ENCODE measurements at regions not wholly inside any gene's neighbourhood (a gene's known extent, or its start where the extent isn't known, plus 50 kb on each side); places are given as distances from the start of the nearest gene placed in this dataset.
A peak's percentile ranks its signal among the peaks of the same experiment; 100 is the strongest.

DNA sequence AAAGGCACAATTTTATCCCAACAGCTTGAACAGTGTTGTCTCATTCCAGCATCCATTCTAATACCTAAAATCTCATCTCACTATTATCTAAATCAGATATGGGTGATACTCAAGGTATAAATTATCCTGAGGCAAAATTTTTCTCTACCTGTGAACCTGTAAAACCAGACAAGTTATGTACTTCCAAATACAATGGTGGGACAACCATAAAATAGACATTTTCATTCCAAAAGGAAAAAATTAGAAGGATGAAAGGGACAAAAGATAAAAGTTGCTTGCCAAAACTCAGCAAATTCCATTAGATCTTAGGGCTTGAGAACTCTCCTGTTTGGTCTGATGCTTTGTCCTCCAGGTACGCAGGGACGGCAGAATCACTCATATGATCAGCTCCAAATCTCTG is 650.5 kb downstream of the ADGRL2 start:
- DNase-seq (ENCODE audit: low read depth), result no peak

DNA sequence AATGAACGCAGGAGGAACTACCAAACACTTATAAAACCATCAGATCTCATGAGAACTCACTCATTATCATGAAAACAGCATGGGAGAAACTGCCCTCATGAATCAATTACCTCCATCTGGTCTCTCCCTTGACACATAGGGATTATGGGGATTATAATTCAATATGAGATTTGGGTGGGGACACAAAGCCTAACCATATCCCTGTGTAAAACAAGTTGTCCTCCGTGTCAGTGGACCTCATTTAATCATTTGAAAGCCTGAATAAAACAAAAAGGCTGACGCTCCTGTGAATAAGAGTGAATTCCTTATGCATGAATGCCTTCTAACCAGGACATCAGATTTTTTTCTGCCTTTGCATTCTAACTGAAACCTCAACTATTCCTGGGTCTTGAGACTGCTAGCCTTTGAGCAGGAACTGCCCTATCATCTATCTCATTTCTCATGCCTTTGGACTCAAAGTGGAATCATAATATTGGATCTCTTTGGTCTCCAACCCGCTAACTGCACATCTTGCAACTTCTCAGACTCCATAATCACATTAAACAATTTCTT is 648.8 kb downstream of the ADGRL2 start:
- no peak for DNase-seq (ENCODE audit: low read depth)

DNA sequence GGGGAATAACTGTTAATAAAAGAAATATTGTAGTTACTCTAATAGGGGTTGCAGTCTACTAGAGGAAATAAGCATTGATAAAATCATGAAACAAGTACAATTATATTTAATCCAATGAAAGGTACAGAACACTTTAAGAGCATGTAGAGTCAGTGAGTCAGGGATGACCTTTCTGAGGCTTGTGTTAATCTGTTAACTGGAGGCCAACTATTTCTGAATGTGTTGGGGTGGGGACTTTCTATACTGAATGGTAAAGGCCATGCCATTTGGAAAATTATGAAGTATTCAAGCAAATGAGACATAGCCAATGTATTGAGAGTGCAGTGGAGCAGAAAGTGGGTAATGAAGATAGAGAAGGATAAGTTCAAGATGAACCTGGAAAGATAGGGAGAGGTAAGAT is 646.2 kb downstream of the ADGRL2 start:
- DNase-seq (ENCODE audit: low read depth), result no peak

DNA sequence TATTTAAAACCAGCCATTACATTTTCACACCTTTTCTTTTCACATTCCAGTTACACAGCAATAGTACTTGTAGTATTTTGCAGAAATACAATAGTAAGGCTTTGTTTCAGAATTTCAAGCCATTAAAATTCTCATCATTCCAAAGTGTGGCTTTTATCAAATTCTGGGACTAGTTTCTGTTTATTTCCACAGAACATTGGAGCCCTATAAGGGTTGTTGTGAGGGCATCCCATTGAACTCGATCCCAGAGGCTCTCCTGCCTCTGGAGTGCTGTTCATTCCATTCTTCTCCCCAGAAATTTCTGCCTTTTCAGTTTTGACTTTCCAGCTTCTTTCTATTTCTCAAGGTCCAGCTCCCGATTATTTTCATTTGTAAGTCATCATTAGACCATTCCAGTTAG is 645.5 kb downstream of the ADGRL2 start:
- DNase-seq (ENCODE audit: low read depth), result no peak

DNA sequence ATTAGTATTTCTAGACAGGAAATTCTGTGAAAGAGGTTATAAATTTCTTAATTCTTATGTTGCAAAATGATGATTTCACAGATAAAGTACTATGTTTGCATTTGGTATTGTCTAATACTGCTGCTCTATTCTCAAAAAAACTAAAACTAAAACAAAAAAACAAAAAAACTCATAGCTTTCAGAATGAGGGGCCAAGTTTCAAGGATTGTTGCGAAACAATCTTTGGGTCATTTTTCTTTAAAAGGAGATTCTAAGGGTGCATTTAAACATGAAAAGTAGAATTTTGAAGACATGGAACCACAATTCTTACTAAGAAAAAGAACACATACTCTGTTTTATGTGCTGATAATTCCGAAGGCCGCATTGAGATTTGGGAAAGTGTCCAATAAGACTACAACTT is 645.1 kb downstream of the ADGRL2 start:
- DNase-seq (ENCODE audit: low read depth), result no peak

DNA sequence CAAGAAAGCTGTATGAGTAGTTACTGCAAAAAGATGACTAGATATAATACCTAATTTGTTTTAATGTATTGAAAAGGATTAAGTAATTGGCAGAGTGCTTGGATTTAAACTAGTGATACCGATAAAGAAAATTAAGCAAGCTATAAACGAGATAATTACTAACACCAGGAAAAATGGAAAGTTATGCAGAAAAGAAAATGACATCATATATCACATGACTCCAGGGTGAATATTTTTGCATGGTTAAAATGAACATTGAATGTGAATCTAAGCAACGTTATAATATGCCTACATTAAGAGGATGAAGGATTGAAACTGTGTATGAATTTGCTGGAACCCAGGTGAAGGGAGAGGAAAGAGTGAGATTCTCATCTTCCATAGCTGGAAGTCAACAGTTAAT is 644.4 kb downstream of the ADGRL2 start:
- no peak for DNase-seq (ENCODE audit: low read depth)

DNA sequence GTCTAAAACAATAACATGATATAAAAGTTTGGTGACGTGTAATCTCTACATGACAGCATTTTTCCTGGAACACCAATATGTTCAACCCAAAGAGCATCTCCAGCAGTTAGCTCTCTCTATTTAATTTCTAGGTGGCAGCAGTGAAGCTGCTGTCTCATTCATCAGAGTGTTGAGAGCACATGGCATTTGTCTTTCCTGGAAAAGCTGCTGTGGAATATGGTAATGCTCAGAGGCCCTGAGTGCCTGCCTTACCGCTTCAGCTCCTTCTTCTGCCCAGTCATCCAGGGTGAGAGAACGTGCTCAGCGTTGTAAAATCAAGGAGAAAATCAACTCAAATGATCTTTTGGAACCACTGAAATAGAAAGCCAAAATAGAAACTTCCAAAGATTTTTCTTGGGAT is 640.7 kb downstream of the ADGRL2 start:
- DNase-seq (ENCODE audit: low read depth), result no peak

DNA sequence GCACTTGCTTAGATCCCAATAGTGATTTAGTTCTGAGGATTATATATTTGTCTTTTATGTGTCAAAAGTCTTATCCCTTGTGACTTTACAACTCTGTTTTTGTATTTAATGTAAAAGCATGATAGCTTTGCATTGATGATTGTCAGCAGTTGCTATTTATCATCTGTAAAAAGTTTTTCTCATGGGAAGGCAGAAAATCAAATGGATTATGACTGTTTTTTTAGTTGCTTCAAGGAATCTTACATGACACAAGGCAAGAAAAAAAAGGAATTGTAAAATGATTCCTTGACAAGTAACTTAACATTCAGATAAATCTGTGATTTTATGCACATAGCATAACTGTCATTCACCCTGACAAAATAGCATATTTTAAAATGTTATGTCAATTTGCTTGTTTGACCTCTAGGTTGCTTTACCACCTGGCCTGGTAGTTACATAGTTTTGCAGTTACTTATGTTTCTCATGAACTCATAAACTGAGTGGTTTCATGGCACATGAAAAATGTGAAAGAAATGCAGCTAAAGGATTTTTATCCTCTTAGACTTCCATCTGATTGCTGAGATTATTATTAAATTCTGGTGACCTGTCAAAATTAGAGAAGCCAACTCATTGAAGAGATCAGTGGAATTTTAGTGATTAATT is 622.6 kb downstream of the ADGRL2 start:
- DNase-seq (ENCODE audit: low read depth), result no peak

DNA sequence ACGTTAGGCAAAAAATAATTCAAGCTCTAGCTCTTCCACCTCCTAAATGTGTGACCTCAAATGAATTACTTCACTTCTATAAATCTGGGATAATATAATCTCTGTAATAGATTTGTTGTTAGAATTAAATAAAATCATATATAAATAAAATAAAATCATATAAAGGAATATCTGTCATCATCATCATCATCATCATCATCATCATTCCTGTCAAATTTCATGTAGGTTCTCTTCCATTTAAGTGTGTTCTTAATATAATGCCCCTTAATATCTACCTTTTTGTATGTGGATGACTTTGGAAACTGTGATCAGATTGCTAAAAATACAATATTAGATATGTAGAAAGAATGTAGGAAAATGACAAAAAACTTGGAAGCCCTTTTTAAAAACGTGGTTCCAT is 621.0 kb downstream of the ADGRL2 start:
- no peak for DNase-seq (ENCODE audit: low read depth)

DNA sequence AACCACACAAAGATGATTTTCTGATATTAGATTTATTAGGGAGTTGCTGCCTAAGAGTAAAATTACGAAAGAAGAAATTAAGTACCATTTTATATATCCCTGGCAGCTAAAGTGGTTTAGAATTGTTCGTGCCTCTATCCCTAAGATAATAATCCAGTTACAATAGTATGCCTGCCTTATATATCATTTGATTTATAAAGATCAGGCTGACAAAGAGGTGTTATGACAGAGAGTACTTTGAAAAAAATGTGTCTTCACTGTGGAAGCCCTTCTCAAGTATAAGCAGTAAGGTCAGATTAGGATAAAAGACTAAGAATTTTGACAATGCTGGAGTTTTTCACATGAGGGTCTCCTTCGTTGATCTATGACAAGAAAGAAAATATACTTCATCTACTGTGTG is 619.9 kb downstream of the ADGRL2 start:
- no peak for DNase-seq (ENCODE audit: low read depth)

DNA sequence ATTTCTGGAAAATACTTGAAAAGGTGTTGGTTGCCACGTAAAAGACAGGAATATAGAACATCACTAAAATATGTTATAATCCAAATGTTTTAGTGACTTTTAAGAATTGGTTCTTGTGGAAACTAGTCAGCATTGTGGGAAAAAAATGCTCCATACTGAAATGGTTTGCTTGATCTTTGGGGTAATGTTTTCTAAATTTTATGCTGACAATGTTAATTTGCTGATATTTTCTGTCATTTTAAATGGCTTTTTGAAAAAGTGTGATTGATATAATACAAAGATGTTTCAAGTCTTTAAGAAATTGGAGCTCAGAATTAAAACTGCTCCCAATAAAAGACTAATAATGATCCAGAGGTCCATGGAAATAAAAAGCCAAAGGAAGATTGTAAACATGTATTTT is 610.9 kb downstream of the ADGRL2 start:
- no peak for DNase-seq (ENCODE audit: low read depth)

DNA sequence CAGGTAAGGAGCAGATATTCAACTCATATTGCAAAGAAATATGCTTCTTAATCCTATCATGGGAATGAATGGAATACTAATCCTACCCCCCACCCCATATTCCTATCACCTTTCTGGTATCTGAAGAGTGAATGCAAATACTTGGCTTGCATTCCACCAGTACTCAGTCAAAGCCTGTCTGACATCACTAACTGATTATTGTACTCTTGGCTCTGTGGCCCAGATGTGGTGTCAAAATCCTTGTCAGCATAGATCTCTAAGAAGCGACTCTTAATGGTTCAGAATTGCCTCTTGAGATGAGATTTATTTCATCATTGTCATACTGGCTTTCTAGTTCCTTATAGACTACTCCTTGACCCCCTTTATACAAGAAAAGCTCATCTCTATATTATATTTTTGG is 604.6 kb downstream of the ADGRL2 start:
- DNase-seq (ENCODE audit: low read depth), result no peak

DNA sequence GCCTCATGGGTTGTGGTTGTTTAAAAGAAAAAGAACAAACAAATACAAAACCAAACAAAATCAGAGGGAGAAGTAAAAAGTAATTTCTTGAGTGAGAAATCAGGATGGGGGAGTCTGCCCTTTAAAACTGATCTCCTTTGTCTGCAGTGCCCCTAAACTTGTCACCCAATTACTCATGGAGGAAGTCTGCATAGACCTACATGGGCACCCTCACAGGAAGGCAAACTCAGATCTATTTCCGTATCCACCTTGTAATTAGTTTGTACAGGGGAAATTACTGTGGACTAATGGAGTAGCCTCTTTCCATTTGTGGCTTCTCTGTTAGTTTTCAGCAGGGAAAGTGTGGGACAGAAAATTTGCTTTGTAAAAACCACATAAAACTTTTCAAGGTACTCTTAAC is 600.4 kb downstream of the ADGRL2 start:
- no peak for DNase-seq (ENCODE audit: low read depth)

DNA sequence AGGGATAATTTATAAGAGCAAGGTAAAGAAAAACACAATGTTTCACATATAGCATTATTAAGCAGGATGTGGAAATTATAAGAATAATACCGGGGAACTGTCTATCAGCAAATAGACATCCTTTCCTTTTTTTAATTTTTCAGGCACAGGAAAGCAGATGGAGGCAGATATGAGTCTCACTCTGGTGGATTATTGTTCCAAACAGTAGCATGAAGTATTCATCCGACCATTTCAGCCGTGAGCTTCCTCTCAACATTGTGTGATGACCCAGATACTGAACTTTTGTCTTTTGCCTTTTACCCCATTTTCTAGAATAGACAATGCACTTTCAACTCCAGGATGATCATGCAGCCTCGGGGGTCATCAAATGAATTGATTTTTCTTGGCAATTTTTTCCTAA is 599.8 kb downstream of the ADGRL2 start:
- DNase-seq (ENCODE audit: low read depth), result no peak

DNA sequence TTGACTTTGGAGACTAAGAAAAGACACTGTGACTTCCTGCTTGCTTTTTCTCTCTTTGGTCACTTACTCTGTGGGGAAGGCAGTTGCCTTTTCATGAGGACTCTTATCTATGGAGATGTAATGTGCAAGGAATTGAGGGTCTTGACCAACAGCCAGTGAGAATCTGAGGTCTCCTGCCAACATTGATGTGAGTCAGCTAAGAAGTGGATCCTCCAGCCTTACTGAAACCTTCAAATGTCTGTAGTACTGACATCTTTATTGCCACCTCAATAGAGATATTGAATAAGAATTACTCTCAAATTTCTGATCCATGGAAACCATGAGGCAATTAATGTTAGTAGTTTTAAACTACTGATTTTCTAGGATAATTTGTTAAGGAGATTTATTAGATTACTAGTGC is 598.4 kb downstream of the ADGRL2 start:
- peak; percentile 13 for DNase-seq (ENCODE audit: low read depth)

DNA sequence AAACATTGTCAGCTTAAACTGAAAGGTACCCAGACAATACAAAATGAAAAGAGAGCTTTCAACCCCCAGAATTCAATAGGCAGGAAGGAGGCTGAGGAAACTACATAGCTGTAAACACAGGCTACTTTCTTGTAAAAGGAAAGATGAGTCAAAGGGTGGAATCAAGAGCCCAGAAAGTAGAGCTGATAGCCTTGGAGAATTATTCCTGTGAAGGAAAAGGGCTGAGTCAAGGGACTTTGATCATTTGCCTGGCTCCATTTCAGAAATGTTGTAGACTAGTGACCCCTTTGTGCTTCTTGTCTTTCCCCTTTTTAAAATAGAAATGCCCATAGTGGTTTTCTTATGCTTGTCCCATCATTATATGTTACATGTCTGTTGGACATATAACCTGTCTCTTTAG is 597.6 kb downstream of the ADGRL2 start:
- no peak for DNase-seq (ENCODE audit: low read depth)

DNA sequence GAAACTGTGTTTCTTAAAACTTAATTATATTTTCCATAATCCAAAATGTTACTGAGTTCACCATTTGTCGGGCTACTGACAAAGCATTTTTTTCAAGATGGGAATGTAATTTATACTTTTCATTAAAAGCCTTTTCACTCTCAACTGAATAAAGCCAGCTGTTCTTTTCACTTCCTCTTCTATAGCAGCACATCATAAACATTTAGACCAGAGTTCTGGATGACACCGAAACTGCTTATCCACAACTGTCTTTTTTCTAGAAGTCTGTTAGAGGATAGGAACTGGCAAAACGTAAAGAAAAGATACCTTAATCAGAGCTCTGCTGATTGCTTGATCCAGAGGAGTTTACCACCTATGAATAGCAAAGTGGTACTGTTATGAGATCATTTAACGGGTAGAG is 594.7 kb downstream of the ADGRL2 start:
- no peak for DNase-seq (ENCODE audit: low read depth)

DNA sequence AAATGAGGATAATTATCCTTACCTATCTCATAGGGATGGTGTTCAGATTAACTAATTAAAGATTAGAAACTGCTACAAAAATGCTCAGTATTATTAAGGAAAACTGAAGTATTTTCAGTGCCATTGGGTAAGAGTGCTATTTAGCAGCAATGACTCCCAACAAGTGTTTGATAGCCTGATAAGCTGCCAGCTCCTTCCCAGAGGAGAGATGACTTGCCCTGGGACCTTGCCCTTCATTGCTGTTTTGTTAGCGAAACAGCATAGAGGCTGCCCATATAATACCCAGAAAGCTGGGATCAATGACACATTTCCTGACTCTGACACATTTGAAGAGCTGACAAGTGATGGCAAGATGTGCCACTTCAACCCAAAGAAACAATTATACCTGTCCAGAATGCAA is 592.2 kb downstream of the ADGRL2 start:
- DNase-seq (ENCODE audit: low read depth), result peak; percentile 9

DNA sequence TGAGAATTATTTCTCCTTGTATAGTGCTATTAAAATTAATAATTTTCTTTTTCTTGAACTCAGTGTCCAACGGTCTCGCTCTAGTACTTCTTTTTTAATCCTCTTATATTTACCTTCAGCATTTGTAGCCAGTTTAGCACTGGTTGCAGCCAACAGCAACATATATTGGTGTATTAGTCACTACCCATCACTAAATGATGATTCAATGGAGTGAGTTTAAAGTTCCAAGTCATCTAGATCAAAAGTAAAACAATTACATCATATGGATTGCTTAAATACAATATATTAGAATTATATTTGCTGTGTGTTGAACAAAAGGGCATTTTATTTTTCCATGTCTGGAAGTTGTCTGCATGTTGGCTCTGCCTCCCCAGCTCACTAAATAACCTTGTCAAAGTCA is 591.8 kb downstream of the ADGRL2 start:
- DNase-seq (ENCODE audit: low read depth), result peak; percentile 47

DNA sequence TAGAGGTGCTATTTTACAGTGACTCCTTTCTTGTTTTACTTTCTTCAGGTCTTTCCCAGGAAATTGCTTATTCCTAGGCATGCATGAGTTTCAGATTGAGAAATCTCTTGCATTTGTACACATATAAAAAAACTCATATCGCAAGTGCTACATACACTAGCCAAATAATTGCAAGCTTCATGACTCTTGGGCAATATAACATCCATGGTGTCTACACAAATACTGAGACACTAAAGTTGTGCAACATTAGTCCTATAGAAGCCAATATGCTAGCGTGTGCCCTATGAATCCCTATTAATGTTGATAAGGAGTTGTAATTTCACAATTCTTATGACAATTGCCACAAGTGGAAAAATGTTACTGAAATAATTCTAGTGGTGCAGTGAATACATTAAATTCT is 591.0 kb downstream of the ADGRL2 start:
- no peak for DNase-seq (ENCODE audit: low read depth)

DNA sequence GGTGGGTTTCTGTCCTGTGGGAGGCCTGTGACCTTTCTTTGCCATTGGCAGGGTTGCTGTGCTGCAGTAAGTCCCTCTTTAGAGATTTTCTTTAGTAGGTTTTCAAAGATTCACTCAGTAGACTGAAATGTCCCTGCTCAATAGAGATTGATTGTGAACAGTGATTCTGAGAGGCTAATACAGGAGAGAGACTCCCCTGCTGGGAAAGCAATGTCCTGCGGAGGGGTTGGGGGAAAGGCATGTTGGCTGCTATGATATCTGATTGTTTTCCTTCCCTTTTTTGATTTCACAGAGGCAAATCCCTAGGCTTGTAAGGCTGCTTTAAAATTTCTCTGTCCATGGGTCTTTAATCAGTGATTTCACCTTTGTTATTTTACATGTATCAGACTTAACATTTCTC is 589.9 kb downstream of the ADGRL2 start:
- DNase-seq (ENCODE audit: low read depth), result no peak

DNA sequence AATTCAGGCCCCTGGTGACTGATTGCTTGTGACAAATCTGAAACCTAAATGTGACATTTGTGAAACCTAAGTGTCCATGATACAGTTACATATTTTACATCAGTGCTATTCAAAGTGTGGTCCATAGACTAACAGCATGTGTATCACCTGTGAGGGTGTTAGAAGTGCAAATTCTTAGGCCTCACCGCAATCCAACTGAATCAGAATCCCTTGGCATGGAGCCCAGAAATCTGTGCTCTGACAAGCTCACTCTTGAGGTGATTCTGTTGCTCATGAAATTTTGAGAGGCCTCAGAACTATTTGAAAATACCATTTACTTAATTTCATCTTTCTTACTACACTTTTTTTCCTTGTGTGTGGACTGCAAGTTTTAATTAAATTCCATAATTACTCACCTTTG is 587.9 kb downstream of the ADGRL2 start:
- peak; percentile 81 for DNase-seq (ENCODE audit: low read depth)

DNA sequence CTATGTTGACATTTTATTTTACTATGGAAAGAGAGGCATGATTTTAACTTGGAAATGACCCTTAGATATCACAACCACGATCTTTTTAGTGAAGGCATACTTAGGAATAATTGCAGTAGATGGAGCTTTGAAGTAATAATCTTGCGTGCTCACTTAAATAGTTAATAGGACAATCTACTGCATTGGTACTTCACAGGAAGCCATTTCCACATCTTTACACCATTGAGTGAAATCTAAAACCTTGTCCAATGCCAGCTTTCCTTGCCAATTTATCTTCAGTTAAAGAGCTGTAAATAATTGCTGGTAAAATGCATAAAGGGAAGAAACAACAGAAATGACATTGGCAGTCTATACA is 586.3 kb downstream of the ADGRL2 start:
- no peak for DNase-seq (ENCODE audit: low read depth)

DNA sequence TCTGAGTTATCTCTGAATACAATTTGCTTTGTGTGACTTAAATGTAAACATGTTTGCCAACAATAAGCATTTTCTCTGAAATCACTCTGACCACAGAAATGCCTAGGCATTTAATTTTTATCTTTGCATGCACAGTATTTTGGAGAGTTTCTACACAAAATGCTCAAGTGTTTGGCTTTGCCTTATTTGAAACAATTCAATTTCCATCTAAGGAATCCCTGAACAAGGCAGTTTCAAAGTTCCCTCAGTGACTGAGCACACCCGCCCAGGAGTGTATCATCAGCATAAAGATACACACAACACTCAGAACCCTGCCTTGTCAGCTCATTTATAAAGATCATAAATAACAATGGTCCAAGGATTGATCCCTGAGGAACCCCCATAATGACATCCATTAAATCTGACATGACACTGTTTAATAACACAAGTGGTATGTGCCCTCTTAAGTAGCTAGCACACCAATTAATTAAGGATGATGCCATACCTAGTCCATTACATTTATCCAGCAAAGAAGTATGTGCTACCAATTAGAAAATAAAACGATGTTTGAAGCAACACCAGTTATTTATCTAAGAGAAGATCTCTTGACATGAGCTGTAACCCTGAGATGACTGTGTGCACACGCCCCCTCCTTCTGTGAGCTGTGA is 585.8 kb downstream of the ADGRL2 start:
- DNase-seq (ENCODE audit: low read depth), result no peak
